ENCODE measurements at regions not wholly inside any gene's neighbourhood (a gene's known extent, or its start where the extent isn't known, plus 50 kb on each side); places are given as distances from the start of the nearest gene placed in this dataset.

DNA sequence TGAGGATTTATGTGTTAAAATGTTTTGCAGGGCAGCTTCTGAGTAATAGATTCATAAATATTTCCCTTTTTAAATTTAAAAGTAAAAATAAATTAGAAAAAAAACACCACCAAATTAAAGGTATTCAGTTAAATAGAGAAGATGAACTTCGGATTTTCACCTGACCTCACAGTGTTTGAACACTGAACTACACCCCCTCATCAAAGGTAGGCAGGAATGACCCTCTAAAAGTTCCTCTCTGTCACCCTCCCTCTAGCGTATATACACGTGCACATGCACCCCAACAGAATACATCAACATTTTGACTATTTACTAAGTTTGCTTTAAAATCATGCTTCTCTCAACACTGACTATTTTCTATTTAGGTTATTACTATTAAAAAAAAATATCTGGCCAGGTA is 528.3 kb downstream of the QKI start:
- Histone ChIP-seq H3K27me3 (ENCODE audit: low read depth) (no peaks in the 10 kb centered on the region), H3K4me1 (peaks cover 56% of the 10 kb centered on the region), H3K9me3 (replicated peaks) (no peaks in the 10 kb centered on the region), H3K4me3 (no peak overlapping the region), H3K27ac (replicated peaks) (peak overlapping the region; percentile 81), H3K36me3 (no peaks in the 10 kb centered on the region)
- TF ChIP-seq, protein P1, sequence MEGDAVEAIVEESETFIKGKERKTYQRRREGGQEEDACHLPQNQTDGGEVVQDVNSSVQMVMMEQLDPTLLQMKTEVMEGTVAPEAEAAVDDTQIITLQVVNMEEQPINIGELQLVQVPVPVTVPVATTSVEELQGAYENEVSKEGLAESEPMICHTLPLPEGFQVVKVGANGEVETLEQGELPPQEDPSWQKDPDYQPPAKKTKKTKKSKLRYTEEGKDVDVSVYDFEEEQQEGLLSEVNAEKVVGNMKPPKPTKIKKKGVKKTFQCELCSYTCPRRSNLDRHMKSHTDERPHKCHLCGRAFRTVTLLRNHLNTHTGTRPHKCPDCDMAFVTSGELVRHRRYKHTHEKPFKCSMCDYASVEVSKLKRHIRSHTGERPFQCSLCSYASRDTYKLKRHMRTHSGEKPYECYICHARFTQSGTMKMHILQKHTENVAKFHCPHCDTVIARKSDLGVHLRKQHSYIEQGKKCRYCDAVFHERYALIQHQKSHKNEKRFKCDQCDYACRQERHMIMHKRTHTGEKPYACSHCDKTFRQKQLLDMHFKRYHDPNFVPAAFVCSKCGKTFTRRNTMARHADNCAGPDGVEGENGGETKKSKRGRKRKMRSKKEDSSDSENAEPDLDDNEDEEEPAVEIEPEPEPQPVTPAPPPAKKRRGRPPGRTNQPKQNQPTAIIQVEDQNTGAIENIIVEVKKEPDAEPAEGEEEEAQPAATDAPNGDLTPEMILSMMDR (IDR thresholded peaks at IDR 0.05; ENCODE audit: borderline replicate concordance) = no peak
- intact Hi-C loops (cut with micrococcal nuclease) = no loop called here
- DNase-seq = no peak

DNA sequence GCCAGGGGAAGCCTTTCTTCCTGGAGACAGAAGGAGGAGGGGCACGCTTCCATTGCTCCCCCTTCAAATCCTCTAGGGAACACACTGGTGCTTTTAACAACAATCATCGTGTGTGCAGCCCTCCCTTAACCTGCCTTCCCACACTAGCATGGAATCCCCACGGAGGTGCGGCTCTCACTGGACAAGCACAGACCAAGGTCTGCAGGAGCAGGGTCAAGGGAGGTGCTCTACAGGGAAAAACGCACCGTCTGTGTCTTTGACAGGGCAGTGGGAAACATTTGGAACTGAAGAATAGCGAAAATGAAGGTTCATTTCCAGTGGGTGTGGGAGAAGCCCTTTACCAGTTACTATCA is 527.1 kb downstream of the QKI start:
- no peaks in the 10 kb centered on the region for H3K9me3 ChIP-seq (replicated peaks)
- TF ChIP-seq, protein P1 (IDR thresholded peaks at IDR 0.05; ENCODE audit: borderline replicate concordance) = no peak
- no peak for DNase-seq
- intact Hi-C loops (cut with micrococcal nuclease) = no loop called here
- H3K27ac ChIP-seq (replicated peaks) = peak overlapping the region; percentile 81
- no peaks in the 10 kb centered on the region for H3K27me3 ChIP-seq (ENCODE audit: low read depth)
- H3K4me1 ChIP-seq = peaks cover 57% of the 10 kb centered on the region
- H3K36me3 ChIP-seq = no peaks in the 10 kb centered on the region
- H3K4me3 ChIP-seq = peak overlapping the region; percentile 35

DNA sequence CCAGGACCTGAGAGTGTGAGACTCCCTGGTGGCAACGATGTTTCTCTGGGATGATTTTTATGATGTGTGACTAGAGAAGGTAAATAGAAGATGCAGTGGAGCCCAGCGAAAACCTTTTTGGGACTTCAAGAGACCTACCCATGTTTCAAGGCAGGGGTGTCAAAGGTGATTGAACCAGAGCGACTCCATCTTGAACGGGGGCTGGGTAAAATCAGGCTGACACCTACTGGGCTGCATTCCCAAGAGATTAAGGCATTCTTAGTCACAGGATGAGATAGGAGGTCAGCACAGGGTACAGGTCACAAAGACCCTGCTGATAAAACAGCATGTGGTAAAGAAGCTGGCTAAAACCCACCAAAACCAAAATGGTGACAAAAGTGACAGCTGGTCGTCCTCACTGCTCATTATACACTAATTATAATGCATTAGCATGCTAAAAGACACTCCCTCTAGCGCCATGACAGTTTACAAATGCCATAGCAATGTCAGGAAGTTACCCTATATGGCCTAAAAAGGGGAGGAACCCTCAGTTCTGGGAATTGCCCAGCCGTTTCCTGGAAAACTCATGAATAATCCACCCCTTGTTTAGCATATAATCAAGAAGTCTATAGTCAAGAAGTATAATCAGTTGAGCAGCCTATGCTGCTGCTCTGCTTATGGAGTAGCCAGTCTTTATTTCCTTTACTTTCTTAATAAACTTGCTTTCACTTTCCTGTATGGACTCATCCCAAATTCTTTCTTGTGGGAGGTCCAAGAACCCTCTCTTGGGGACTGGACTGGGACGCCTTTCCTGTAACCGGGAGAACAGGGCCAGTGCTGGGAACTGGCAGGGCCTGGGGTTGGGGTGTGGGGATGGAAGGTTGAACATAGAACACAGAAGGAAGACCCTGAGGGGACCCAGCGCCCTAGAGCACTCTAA is 526.4 kb downstream of the QKI start:
- H3K27me3 ChIP-seq (ENCODE audit: low read depth) = no peaks in the 10 kb centered on the region
- H3K4me1 ChIP-seq = peaks cover 63% of the 10 kb centered on the region
- peak overlapping the region; percentile 81 for H3K27ac ChIP-seq (replicated peaks)
- H3K36me3 ChIP-seq = no peaks in the 10 kb centered on the region
- peak overlapping the region; percentile 35 for H3K4me3 ChIP-seq
- TF ChIP-seq, protein P1 (IDR thresholded peaks at IDR 0.05; ENCODE audit: borderline replicate concordance) = no peak
- peak; percentile 60 for DNase-seq
- no peaks in the 10 kb centered on the region for H3K9me3 ChIP-seq (replicated peaks)
- intact Hi-C loops (cut with micrococcal nuclease) = no loop called here

GRCh38 chr6:163937071-163937470 is 522.6 kb downstream of the QKI start:
- Histone ChIP-seq H3K9me3 (replicated peaks) (no peaks in the 10 kb centered on the region), H3K36me3 (no peaks in the 10 kb centered on the region), H3K4me1 (peaks cover 41% of the 10 kb centered on the region), H3K4me3 (no peak overlapping the region), H3K27ac (replicated peaks) (no peak overlapping the region), H3K27me3 (ENCODE audit: low read depth) (no peaks in the 10 kb centered on the region)
- no peak for DNase-seq
- TF ChIP-seq, protein P1 (IDR thresholded peaks at IDR 0.05; ENCODE audit: borderline replicate concordance) = no peak
- intact Hi-C loops (cut with micrococcal nuclease) = no loop called here

DNA sequence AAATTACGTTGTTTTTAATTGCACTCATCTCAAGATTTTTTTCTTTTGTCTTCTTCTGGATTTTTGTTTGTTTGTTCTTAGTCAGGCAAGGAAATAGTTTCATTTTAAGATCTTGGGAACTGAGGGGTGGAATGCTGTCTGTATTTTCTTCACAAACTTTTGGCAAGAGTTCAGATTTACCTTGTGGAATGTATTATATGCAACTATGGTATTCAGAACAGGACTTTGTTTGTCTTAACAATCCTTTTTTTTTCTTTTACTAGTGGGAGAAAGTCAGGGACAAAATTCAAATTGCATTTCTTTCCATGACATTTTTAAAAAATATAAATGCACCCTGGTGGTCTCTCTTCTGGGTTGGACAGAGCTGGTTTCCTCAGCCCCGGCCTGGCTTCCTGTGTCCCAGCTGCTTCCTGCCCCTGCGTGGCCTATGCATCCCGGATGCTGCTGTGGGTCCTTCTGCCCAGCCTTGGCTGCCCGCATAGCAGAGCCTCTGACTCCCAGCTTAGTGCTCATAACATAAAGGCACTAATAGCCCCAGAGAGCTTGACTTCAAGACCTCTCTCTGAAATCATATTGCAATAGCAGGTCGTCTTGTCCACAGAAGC is 520.7 kb downstream of the QKI start:
- peak overlapping the region; percentile 53 for H3K27ac ChIP-seq (replicated peaks)

More for the DNA sequence above, 520.7 kb downstream of the QKI start:
- DNase-seq = no peak
- Histone ChIP-seq H3K36me3 (no peaks in the 10 kb centered on the region), H3K4me3 (no peak overlapping the region), H3K27me3 (ENCODE audit: low read depth) (no peaks in the 10 kb centered on the region), H3K9me3 (replicated peaks) (no peaks in the 10 kb centered on the region), H3K4me1 (peaks cover 24% of the 10 kb centered on the region)
- intact Hi-C loops (cut with micrococcal nuclease) = no loop called here
- TF ChIP-seq, protein P1 (IDR thresholded peaks at IDR 0.05; ENCODE audit: borderline replicate concordance) = no peak

All from left ventricle myocardium inferior (tissue), 1 donor.